NOMO-1 (cell line): ENCODE measurements at regions not wholly inside any gene's neighbourhood (a gene's known extent, or its start where the extent isn't known, plus 50 kb on each side); places are given as distances from the start of the nearest gene placed in this dataset.

Experiments used
- DNase-seq, 2 experiments: peaks; one replicate each; lab custom pipeline; 2025; ENCODE audit not compliant: unreplicated experiment in 2 of 2; lab: John Stamatoyannopoulos, UW

DNA sequence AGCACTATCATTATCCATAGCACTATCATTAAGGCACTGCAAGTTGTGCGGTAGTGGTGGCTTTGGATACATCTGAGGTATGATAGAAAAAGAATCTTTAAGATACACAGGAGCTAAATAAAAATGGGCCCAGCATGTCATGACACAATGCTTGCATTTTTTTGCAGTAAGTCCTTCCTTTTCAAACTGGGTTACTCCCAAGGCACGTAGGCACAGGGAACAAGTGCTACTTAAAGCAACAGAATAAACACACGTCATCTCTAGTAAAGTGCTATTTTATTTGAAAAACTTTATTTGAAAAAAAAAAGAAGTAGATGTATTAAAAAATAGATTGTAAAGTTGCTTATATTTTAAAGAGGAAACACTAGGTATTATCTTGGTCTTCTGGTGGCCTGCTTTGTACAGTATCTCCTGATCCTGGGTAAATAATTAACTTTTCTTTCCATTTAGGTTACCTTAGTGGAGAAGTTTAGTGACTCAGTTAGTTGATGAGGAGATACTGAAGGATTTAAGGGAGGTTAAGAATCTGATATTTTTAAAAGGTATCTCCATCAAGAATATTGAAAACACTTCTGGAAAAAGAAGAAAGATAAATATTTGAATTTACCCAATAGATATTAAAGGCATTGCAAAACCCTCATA, 129.6 kb downstream of the EDN1 start:
- no peak for DNase-seq

DNA sequence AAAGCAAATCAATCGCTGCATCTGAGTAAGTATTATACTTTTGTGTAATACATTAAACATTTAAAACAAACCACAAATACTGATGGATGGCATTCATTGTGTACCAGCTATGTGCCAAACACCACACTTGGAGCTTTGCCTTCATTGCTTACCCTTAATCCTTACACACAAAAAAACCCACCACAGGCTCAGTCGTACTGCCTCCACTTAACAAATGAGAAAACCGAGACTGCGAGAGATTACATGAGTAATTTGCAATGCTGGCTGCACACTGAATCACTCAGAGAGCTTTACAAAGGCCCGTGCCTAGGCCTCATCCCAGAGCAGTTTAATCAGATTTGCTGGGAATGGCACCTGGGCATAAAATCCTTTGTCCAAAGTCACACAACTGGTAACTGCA, 130.5 kb downstream of the EDN1 start:
- DNase-seq = no peak

DNA sequence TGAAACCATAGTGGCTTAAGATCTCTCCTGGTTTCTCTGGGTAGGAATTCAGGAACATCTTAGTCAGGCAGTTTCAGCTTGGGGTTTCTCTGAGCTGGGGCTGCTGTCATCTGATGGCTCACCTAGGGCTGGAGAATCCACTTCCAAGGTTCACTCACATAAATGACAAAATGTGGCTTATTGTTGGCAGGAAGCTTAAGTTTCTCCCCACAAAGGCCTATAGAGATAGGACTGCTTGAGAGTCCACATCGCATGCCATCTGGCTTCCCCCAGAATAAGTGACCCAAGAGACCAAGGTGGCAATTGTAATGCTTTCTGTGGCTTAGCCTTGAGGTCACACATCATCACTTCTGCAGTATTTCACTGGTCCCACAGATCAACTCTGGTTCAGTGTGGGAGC, 131.4 kb downstream of the EDN1 start:
- DNase-seq = no peak

DNA sequence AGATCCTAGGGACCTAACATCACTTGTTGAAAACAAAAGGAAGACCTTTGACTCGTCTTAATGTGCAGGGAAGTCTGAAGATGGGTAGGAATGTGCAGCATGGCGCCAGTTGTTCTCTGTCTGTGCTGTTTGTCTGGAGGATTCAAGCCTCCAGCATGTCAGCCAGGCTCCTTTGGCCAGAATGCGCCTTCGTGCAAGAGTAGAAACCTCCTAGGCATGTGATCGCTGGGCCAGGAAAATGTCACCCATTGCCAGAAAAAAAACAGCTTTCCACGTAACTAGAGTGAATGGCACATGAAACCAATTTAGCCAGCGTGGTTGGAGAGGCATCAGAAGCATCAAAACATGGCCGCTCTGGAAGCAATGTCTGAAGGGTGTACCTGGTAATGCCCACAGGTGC, 132.7 kb downstream of the EDN1 start:
- DNase-seq = no peak

DNA sequence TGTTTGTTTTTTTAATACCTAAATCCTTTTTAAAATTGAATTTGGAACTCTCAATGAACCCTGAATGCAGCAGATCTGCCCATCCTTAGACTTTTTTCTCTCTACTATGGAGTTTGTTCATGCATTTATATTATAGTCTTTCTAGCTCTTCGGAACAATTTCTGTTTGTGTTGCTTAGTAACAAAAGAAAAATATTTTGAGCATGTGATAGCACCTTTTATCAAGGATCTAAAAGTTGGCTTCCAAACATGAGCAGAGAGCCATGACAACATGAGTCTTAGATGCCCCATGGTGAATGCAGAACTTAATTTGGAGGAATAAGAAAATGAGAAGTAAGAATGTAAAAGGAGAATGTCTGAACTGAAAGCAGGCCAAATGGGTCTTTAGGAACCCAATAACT, 133.7 kb downstream of the EDN1 start:
- DNase-seq = peak in 1 of 2 experiments; percentile 13

DNA sequence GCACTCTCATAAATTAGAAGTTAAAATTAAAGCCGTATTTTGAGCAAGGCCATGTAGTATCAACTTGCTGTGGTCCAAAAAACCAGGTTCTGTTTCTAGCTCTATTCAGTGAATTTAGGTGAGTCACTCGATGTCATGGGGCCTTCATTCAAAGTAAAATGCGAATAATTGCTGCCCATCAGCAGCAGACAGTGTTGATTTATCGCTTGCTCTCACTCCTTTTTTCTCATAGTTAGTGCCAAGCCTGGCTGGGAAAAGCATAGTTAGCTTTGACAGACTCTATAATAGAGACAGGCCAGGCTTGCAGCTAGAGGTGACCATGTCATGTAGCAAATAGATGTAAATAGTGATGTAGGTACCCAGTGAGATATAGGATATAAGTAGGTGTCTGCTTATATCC, 136.0 kb downstream of the EDN1 start:
- no peak for DNase-seq

DNA sequence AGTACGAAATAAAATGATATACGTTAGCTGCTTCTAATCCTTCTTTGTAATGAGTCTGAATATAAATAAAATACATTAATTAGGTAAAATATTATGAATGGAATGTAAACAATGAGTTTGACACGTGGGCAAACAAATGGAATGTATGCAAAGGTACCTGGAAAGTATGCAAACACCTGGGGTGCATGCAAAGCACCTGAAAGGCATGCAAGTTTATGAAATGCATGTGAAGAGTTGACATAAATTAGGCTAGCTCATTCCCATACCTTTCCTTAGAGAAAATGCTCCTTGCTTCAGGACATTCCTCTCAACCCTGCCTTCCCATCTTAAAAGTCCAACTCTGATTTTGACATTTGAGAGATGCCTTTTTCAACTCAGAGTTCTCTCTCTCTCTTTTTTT, 140.9 kb downstream of the EDN1 start:
- DNase-seq = no peak

DNA sequence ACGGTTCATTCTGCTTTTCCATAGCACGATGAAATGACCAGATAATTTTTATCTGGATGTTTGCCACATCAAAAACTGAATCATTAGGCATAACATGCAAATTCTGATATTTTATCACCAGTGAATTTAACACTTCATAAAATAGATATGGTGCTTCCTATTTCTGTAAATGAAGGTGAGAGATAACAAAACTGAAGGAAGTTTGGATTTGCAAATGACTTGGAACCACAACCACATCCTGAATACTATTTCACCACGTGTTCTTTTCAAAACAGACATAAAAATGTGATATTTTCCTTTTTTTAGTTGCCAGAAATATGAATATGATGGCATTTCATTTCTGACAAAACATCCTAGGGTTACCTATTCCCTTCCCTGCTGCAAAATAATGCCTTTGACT, 146.1 kb downstream of the EDN1 start:
- DNase-seq = no peak

DNA sequence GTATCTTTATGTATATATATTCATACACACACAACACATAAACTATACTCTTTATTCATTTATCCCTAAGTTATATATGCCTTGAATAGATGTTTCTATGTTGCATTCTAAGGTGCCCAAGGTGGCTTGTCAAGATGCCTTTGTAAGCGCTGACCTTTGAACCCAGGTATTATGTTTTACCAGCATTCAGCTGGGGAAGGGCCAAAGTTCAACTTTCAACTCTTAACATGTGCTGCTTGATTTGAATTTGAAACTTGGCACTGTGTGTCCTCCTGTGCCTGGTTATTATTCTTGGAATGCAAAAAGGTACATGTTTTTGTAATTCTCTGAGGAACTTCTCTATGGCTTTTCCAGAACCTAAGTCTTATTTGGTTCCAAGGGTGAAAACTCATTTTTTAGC, 146.5 kb downstream of the EDN1 start:
- no peak for DNase-seq

DNA sequence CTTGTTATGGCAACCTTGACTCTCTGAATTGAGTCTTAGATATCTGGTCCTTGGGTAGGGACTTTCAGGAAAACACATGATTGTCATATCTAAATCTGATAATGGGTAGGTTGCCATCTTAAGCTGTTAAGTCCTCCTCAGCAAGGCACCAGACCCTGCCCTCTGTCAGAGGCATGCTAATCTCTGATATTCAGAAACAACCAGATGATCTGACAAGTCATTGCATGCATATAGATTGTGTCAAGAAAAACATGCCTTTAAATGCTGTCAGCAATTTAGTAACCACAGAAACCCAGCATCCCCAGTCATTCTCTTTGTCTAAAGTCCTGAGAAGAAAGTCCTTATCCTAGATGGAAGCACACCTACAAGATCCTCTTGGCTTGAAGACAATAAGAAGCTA, 149.1 kb downstream of the EDN1 start:
- DNase-seq = no peak

DNA sequence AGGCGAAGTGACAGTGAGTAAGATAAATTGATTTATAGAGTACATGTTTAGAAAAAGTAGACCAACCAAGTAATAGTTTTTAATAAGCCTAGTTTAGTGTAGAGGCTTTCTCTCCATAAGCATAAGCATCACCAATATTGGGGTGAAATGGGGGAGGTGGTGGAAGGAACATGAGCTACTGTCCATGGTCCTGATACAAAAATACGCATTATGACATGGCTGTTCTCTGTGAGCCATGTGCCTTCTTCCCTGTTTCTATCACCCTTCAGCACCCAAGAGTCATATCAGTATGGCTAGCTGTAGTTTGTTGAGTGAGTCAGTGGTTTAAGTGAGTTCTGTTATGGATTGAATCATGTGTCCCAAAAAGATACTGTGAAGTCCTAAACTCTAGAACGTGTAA, 150.8 kb downstream of the EDN1 start:
- DNase-seq = no peak

DNA sequence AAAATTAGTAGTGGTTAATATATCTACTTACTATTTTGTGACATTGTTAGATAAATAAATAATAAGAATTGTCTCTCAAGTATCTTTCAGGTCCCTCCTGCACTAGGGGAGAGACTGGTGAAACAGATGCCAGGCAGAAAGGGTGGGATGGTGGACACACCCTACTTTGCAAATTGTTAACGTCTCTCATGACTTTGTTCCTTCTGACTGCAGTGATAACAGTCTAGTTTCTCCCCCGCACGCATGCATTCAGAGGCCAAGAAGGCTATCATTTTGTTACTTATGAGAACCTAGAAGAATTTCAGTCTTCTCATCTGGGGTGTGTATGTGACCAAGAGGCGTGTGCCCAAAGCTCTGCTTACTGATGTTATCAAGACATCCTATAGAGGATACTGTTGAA, 152.3 kb downstream of the EDN1 start:
- DNase-seq = no peak

DNA sequence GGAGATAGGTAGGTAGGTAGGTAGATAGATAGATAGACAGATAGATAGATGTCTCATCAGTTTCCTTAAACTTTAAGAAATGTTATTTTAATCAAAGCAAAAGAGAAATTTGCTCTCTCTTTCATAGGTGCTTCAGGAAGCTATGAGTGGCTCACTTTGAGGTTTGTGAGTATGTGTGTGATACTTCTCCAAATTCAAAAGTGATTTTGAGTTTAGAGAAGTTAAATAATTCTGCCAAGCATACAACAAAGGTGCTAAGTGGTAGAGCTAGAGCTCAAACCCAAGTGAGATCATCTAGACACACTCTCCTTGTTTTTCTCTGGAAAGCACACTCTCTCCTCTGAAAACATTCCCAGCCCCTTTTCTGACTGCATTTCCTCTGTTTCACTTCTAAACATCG, 156.2 kb downstream of the EDN1 start:
- DNase-seq = no peak

DNA sequence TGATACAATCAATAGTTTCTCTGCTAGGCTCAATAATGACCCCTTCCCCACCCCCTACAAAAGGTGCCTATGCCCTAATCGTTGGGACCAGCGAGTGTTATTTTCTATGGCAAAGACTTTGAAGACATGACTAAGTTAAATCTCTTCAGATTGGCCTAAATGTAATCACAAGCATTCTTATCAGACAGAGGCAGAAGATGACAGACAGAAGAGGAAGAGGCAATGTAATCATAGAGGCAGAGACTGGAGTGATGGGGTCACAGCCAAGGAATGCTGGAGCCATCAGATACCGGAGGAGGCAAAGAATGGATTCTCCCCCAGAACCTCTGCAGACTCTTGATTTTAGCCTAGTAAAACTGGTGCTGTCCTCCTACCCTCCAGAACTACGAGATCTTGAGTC, 159.3 kb downstream of the EDN1 start:
- no peak for DNase-seq

DNA sequence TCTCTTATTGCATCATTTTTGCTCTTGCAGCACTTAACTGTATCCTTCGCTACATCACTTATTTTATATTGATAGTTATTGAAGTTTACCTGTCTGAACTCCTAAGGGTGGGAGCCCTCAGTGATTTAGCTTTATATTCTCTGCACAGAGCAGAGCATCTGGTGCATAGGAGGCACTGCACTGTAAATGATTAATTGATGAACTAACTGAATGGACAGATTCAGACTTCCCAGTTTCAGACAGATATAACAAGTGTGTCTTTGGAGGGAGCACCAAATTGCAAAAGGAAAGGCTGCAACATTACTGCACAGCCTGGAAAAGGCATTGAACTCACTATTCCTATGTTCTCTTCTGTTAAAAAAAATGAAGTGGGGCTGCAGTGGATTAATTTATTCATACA, 160.3 kb downstream of the EDN1 start:
- DNase-seq = no peak

DNA sequence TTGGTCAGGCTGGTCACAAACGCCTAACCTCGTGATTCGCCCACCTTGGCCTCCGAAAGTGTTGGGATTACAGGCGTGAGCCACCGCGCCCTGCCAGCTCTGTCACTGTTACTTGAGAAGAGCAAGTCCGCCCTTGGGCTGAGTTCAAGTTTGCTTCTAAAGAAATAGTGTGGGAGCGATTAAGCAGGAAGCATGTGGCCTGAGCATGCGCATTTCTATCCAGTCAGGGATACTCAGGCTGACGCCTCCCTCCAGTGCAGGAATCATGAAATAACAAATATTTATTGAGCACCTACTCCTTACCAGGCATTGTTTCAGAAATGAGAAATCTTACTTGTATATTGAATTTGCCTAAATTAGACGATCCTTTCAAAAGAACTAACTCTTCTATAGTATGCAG, 166.2 kb downstream of the EDN1 start:
- DNase-seq = no peak

DNA sequence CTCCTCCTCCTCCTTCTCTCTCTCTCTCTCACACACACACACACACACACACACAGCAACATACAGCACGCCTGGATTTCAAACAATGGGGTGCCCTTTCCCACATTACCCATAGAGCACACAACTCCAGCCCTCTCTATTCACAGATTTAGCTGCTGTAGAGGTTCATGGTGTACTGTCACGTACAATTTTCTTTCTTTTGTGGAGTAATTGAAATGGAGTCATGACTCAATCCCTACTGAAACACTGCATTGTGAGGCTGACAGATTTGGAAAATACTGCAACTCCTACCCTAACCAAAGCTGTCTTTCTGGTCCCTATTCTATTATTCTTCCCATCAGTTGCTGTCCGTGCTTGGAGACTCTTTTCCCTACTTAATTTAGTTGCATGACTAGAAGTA, 166.9 kb downstream of the EDN1 start:
- no peak for DNase-seq

DNA sequence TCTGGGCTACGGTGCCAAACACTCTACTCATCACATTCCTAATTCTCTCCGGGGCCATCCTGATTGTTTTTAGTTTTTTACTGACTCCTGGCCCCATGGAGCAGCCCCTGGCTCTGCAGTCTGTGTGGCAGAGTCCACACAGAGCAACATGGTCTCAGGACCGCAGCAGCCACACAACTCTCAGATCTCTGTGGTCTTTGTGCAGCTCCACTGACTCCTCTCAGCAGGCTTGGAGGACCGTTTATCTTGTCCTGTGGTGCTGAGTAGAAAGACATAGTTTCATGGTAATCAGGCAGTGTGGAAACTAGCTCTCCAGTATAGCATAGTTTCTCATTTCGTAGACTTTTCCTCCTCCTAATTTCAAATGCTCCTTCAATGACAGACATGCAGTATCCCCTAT, 168.4 kb downstream of the EDN1 start:
- no peak for DNase-seq

DNA sequence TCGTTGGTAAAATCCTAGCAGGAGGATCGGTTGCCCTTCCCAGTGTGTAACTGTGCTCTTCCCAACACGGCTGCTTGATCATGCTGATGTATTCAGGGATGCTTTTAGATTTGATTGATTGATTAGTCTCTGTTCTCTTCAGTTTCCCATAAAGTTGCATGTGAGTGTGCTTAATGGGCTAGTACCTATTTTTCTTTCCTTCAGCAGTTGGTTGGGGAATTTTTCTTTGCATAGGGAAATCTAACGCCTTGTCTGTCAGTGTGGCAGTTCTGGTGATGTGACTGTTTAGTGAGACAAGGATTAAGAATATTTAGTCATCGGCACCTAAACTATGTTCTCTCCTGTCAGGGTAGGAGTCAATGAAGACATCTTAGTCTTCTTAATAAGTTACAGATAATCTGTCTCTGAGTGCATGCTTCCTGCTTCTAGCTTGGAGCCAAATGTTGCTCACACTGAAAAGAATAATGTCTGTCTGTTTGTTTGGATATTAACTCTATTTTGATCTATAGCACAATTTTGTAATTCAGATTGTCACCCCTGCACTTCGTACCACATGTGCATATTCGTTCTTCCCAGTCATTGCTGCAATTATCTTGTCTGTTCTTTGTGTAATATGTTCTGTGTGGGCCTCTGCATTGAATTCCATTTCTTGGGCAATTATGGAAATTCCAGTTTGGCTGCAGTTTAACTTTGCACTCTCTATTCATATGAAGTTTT, 169.9 kb downstream of the EDN1 start:
- no peak for DNase-seq

DNA sequence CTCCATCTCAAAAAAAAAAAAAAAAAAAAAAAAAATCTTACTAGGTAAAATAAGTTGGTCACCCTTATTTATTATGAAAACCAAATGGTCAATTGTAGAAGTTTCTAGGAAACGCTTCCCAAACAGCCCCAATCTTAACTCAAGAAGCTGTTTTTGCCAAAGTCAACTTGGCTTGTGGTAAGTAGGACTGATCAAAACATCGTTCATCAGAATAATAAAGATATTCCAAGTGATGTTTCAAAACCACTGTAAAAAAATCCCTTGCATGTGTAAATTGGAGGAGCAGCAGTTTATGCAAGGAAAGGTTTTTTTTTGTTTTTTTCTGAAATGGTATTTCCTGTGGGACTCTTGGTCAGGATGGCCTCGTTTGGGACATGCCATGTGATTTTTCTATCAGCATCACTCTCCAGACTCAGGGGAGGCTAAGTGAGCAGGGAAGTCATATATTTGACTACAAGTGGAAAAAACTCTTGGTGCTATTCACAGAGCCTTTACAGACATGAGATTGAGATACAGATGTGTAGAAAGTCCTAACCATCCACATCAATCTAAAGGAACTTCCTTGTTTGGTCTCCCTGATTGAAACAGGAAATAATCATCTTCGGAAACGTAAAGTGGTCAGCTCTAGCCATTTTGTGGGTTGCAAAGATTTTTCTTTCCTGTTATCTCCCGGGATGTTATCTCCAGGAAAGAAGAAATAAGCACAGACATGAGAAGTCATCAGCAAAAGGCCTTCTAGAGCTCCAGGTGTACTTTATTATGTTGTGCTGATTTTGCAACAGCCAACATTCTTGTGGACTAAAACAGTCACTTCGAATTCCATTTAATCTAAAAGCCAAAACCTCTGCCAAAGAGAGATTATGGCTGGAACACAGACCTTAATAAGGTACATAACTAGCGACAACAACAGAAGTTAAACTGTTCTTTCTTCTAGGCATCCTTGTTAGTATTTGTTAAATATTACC, 177.8 kb downstream of the EDN1 start:
- DNase-seq = no peak

DNA sequence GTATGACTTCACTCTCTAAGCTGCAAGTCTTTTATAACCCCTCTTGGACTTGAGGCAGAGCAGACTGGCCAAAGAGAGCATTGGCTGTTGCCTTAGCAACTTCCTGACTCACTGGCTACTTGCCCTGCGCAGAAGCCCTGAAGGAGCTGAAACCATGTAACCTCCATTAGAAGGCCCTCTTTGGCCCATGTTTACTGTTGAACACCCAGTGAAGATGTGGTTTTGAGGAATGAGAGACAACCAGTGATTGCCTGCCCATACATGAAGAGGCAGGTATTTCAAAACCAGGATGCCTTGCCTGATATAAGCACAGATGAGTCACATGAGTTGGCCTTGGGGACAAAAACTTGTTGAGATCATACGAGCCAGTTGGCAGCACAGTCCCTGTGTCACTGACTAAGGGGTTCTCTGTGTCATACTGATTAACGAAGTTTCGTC, 182.5 kb downstream of the EDN1 start:
- no peak for DNase-seq

DNA sequence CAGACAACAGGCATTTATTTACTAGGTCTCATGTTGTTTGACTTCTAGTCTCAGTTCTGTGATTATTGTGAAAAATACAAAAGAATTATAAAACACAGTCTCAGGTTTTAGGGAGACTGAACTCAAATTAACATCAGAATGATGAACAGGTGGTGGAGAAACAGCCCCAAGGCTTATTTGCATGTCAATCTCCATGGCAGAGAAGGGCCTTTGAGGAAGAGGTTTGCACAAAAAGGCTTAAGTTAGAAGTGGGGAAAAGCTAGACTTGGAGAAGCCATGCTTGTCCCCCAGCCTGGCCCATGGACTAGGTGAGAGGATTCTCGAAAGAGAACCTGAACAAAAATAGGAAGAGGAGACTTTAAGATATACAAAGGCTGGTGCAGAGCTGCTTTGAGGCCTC, 183.3 kb downstream of the EDN1 start:
- DNase-seq = no peak
